BJ (cell line): ENCODE measurements at regions not wholly inside any gene's neighbourhood (a gene's known extent, or its start where the extent isn't known, plus 50 kb on each side); places are given as distances from the start of the nearest gene placed in this dataset.

Experiments used
- CTCF ChIA-PET: fragments of 350-600 bp; formaldehyde crosslinking; extraction: SDS; loops from one replicate; lab custom pipeline; 2021; ENCODE audit warnings: antibody characterized with exemption, inconsistent platforms; lab: Yijun Ruan, JAX
- POLR2A ChIA-PET: fragments of 300-600 bp; sonication (Branson Sonifier 250); formaldehyde crosslinking; extraction: SDS; loops from one replicate; lab custom pipeline; 2021; ENCODE audit warnings: antibody characterized with exemption; lab: Charles Lee
- DNase-seq: peaks from one replicate; pipeline ENCODE4 v3.0.0-alpha.2; 2011; ENCODE audit warnings: low read depth
- H3K27me3 ChIP-seq: 2 replicates; pipeline ENCODE4 v1.6.0; 2011; ENCODE audit warnings: low read length; ENCODE audit not compliant: control insufficient read depth, insufficient read depth
- H3K36me3 ChIP-seq: 2 replicates; pipeline ENCODE4 v1.5.1; 2011; ENCODE audit warnings: low read length; ENCODE audit not compliant: control insufficient read depth, insufficient read depth
- H3K4me3 ChIP-seq: 2 replicates; pipeline ENCODE4 v1.5.1; 2011; ENCODE audit warnings: low read depth, mild to moderate bottlenecking, control low read depth, low read length
- CTCF ChIP-seq: IDR thresholded peaks from 2 replicates; pipeline ENCODE4 v1.5.1; 2011; ENCODE audit warnings: low read depth, mild to moderate bottlenecking, control low read depth, inconsistent platforms, low read length, moderate library complexity; ENCODE audit not compliant: insufficient read depth

GRCh38 chr18:73966954-73967353 is 180.7 kb downstream of the FBXO15 start:
- DNase-seq: no peak
- CTCF ChIA-PET: interaction anchor here (1.0 kb wide), 1 partner anchor 14 kb away, joined by 4 read pairs; no protein-coding TSS in a partner anchor
- no peak for TF ChIP-seq CTCF
- no peaks in the 10 kb centered on the region for H3K36me3 ChIP-seq
- H3K27me3 ChIP-seq: no peaks in the 10 kb centered on the region
- POLR2A ChIA-PET: no interaction called here
- no peak overlapping the region for H3K4me3 ChIP-seq

- no peak overlapping the region for H3K4me3 ChIP-seq
- no peak for TF ChIP-seq CTCF
- ChIA-PET CTCF (interaction anchor here (0.7 kb wide), 1 partner anchor 16 kb away, joined by 3 read pairs; no protein-coding TSS in a partner anchor), POLR2A (no interaction called here)
- no peaks in the 10 kb centered on the region for H3K27me3 ChIP-seq
- DNase-seq: peak; percentile 35
- no peaks in the 10 kb centered on the region for H3K36me3 ChIP-seq
These were observed 185.4 kb downstream of the FBXO15 start for GRCh38 chr18:73962256-73962655.

- no peak for TF ChIP-seq CTCF
These were observed 185.8 kb downstream of the FBXO15 start for GRCh38 chr18:73961804-73962203.

GRCh38 chr18:73959352-73959751 is 188.3 kb downstream of the FBXO15 start:
- POLR2A ChIA-PET: no interaction called here
- no peak for TF ChIP-seq CTCF
- H3K4me3 ChIP-seq: no peak overlapping the region
- no peaks in the 10 kb centered on the region for H3K27me3 ChIP-seq
- no peaks in the 10 kb centered on the region for H3K36me3 ChIP-seq
- CTCF ChIA-PET: interaction anchor here (1.0 kb wide), 2 partner anchors 21 to 31 kb away, joined by 3 to 4 read pairs; no protein-coding TSS in a partner anchor
- no peak for DNase-seq

More at GRCh38 chr18:73961804-73962203, 185.8 kb downstream of the FBXO15 start:
- POLR2A ChIA-PET: no interaction called here
- DNase-seq: no peak
- Histone ChIP-seq H3K36me3 (no peaks in the 10 kb centered on the region), H3K4me3 (no peak overlapping the region), H3K27me3 (no peaks in the 10 kb centered on the region)
- CTCF ChIA-PET: interaction anchor here (0.7 kb wide), 1 partner anchor 17 kb away, joined by 3 read pairs; no protein-coding TSS in a partner anchor

GRCh38 chr18:73954268-73954667 is 193.4 kb downstream of the FBXO15 start:
- Histone ChIP-seq H3K27me3 (no peaks in the 10 kb centered on the region), H3K4me3 (no peak overlapping the region), H3K36me3 (no peaks in the 10 kb centered on the region)
- CTCF ChIA-PET: no interaction called here
- POLR2A ChIA-PET: no interaction called here
- DNase-seq: no peak
- no peak for TF ChIP-seq CTCF
